HEK293 (cell line): ENCODE measurements at regions not wholly inside any gene's neighbourhood (a gene's known extent, or its start where the extent isn't known, plus 50 kb on each side); places are given as distances from the start of the nearest gene placed in this dataset.

Experiments used
- CTCF ChIA-PET: fragments of 350-600 bp; formaldehyde crosslinking; extraction: SDS; loops from one replicate; lab custom pipeline; 2021; ENCODE audit warnings: antibody characterized with exemption; lab: Yijun Ruan, JAX
- POLR2A ChIA-PET: fragments of 300-600 bp; formaldehyde crosslinking; extraction: SDS; loops from one replicate; lab custom pipeline; 2020; ENCODE audit warnings: antibody characterized with exemption, inconsistent platforms; lab: Yijun Ruan, JAX
- H3K27ac ChIP-seq: fragments of 200-500 bp; sonication (Bioruptor generic); 2 replicates; pipeline ENCODE4 v1.5.1; 2014; ENCODE audit warnings: low read depth, low read length, control low read depth, inconsistent platforms; ENCODE audit errors: extremely low read depth
- H3K36me3 ChIP-seq, 2 experiments: fragments of 200-500 bp in 1 of 2; sonication (Bioruptor generic) in 1 of 2; 1 replicate in 1 of 2; 2 replicates in 1 of 2; pipeline ENCODE4 v1.5.1; 2014 to 2017; ENCODE audit warnings: inconsistent platforms in 2 of 2, low read length in 2 of 2; ENCODE audit not compliant: control insufficient read depth in 2 of 2, insufficient read depth in 1 of 2
- H3K4me1 ChIP-seq: fragments of 200-500 bp; sonication (Bioruptor generic); 2 replicates; pipeline ENCODE4 v1.5.1; 2014; ENCODE audit warnings: mild to moderate bottlenecking, low read length, inconsistent platforms; ENCODE audit not compliant: control insufficient read depth, insufficient read depth
- H3K4me3 ChIP-seq: 2 replicates; pipeline ENCODE4 v1.5.1; 2011; ENCODE audit warnings: low read depth, mild to moderate bottlenecking, control low read depth, low read length, moderate library complexity
- H3K9me3 ChIP-seq: fragments of 200-500 bp; sonication (Bioruptor generic); 2 replicates; pipeline ENCODE4 v1.5.1; 2014; ENCODE audit warnings: low read depth, low read length, inconsistent platforms; ENCODE audit not compliant: control insufficient read depth, insufficient read depth
- ATF2 ChIP-seq: fragments of 450-650 bp; formaldehyde crosslinking; IDR thresholded peaks from 2 replicates; pipeline ENCODE4 v1.5.1; 2016; ENCODE audit warnings: missing biosample characterization, missing genetic modification characterization, low read depth
- CTCF ChIP-seq: fragments of 450-650 bp; formaldehyde crosslinking; IDR thresholded peaks from 2 replicates; pipeline ENCODE4 v1.5.1; 2016; ENCODE audit warnings: missing biosample characterization, missing genetic modification characterization
- GLI2 ChIP-seq: fragments of 450-650 bp; formaldehyde crosslinking; IDR thresholded peaks from 2 replicates; pipeline ENCODE4; 2017; ENCODE audit warnings: missing biosample characterization, missing genetic modification characterization, low read depth, borderline replicate concordance
- SP2 ChIP-seq: fragments of 450-650 bp; formaldehyde crosslinking; IDR thresholded peaks from 2 replicates; pipeline ENCODE4 v1.5.1; 2016; ENCODE audit warnings: missing biosample characterization, missing genetic modification characterization
- TCF7L2 ChIP-seq: IDR thresholded peaks from 2 replicates; pipeline ENCODE4 v1.6.1; 2011; ENCODE audit warnings: low read depth, mild to moderate bottlenecking, inconsistent platforms, low read length, moderate library complexity, borderline replicate concordance
- ZBTB7A ChIP-seq: fragments of 450-650 bp; formaldehyde crosslinking; IDR thresholded peaks from 2 replicates; pipeline ENCODE4 v1.5.1; 2016; ENCODE audit warnings: low read depth, missing biosample characterization, missing genetic modification characterization
- ZBTB8A ChIP-seq: fragments of 450-650 bp; formaldehyde crosslinking; IDR thresholded peaks from 2 replicates; pipeline ENCODE4 v1.5.1; 2016; ENCODE audit warnings: missing biosample characterization, missing genetic modification characterization
- ZNF114 ChIP-seq: fragments of 450-650 bp; formaldehyde crosslinking; IDR thresholded peaks from 2 replicates; pipeline ENCODE4 v1.5.0; 2017; ENCODE audit warnings: missing biosample characterization, missing genetic modification characterization
- ZNF121 ChIP-seq: fragments of 450-650 bp; formaldehyde crosslinking; IDR thresholded peaks from 2 replicates; pipeline ENCODE4 v1.5.1; 2016; ENCODE audit warnings: missing biosample characterization, missing genetic modification characterization
- ZNF202 ChIP-seq: fragments of 450-650 bp; formaldehyde crosslinking; IDR thresholded peaks from 2 replicates; pipeline ENCODE4 v1.5.1; 2016; ENCODE audit warnings: missing biosample characterization, missing genetic modification characterization, borderline replicate concordance
- ZNF221 ChIP-seq: fragments of 450-650 bp; formaldehyde crosslinking; IDR thresholded peaks from 2 replicates; pipeline ENCODE4 v1.5.1; 2017; ENCODE audit warnings: missing biosample characterization, missing genetic modification characterization, borderline replicate concordance
- ZNF37A ChIP-seq: fragments of 450-650 bp; IDR thresholded peaks from 2 replicates; pipeline ENCODE4 v1.5.1; 2018; ENCODE audit warnings: missing biosample characterization, missing genetic modification characterization
- ZNF391 ChIP-seq: fragments of 450-650 bp; formaldehyde crosslinking; IDR thresholded peaks from 2 replicates; pipeline ENCODE4 v1.5.1; 2016; ENCODE audit warnings: low read depth, missing biosample characterization, missing genetic modification characterization, borderline replicate concordance
- ZNF433 ChIP-seq: fragments of 450-650 bp; formaldehyde crosslinking; IDR thresholded peaks from 2 replicates; pipeline ENCODE4 v1.5.1; 2016; ENCODE audit warnings: missing biosample characterization, missing genetic modification characterization, low read depth
- ZNF544 ChIP-seq: fragments of 450-650 bp; formaldehyde crosslinking; IDR thresholded peaks from 2 replicates; pipeline ENCODE4 v1.5.0; 2017; ENCODE audit warnings: missing biosample characterization, missing genetic modification characterization
- ZNF555 ChIP-seq: fragments of 450-650 bp; formaldehyde crosslinking; conservative IDR thresholded peaks from 2 replicates; pipeline ENCODE4 v1.5.1; 2017; ENCODE audit warnings: missing biosample characterization, mild to moderate bottlenecking, missing genetic modification characterization, inconsistent platforms
- ZNF560 ChIP-seq: fragments of 450-650 bp; formaldehyde crosslinking; IDR thresholded peaks from 2 replicates; pipeline ENCODE4 v1.5.1; 2017; ENCODE audit warnings: missing biosample characterization, missing genetic modification characterization, borderline replicate concordance
- ZNF585B ChIP-seq: fragments of 450-650 bp; formaldehyde crosslinking; IDR thresholded peaks from 2 replicates; pipeline ENCODE4 v1.5.1; 2016; ENCODE audit warnings: missing biosample characterization, missing genetic modification characterization
- ZNF621 ChIP-seq: fragments of 450-650 bp; formaldehyde crosslinking; IDR thresholded peaks from 2 replicates; pipeline ENCODE4 v1.5.1; 2017; ENCODE audit warnings: missing biosample characterization, missing genetic modification characterization
- ZNF660 ChIP-seq: fragments of 450-650 bp; IDR thresholded peaks from 2 replicates; pipeline ENCODE4 v1.5.1; 2018; ENCODE audit warnings: missing biosample characterization, mild to moderate bottlenecking, missing genetic modification characterization
- ZNF704 ChIP-seq: fragments of 450-650 bp; formaldehyde crosslinking; IDR thresholded peaks from 2 replicates; pipeline ENCODE4 v1.5.1; 2016; ENCODE audit warnings: missing biosample characterization, missing genetic modification characterization
- TF ChIP-seq, protein P1 (sequence below): fragments of 450-650 bp; formaldehyde crosslinking; IDR thresholded peaks from 2 replicates; pipeline ENCODE4; 2016; ENCODE audit warnings: missing biosample characterization, missing genetic modification characterization
- TF ChIP-seq, protein P2 (sequence below): fragments of 450-650 bp; formaldehyde crosslinking; IDR thresholded peaks from 2 replicates; pipeline ENCODE4 v1.5.1; 2016; ENCODE audit warnings: missing biosample characterization, missing genetic modification characterization, borderline replicate concordance

DNA sequence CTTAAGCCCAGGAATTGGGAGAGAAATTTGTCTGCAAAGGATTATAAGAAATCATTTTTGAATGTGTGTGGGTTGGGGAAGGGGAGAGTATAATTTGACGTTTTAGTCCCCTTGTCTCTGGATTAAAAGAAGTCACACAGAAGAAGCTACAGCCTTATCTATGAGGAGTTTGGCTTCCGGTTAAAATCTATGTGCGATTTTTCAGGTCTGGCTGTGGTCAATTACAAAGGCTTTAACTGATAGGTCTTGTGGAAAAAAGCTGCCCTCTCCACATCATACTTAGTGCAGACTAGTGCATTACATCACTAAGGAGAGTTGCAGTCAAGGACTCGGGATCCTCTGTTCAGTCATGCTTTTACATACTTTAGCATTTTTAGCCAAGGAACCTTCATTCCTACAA is 80.3 kb upstream of the HTR1B start:
- H3K4me3 ChIP-seq, result no peak overlapping the region
- H3K36me3 ChIP-seq, result no peaks in the 10 kb centered on the region
- no peak overlapping the region for H3K27ac ChIP-seq
- ChIA-PET POLR2A (no interaction called here), CTCF (interaction anchor here (0.7 kb wide), 1 partner anchor 44 kb away, joined by 5 read pairs; no protein-coding TSS in a partner anchor)
- no peaks in the 10 kb centered on the region for H3K4me1 ChIP-seq
- no peaks in the 10 kb centered on the region for H3K9me3 ChIP-seq
- TF ChIP-seq, protein P1, sequence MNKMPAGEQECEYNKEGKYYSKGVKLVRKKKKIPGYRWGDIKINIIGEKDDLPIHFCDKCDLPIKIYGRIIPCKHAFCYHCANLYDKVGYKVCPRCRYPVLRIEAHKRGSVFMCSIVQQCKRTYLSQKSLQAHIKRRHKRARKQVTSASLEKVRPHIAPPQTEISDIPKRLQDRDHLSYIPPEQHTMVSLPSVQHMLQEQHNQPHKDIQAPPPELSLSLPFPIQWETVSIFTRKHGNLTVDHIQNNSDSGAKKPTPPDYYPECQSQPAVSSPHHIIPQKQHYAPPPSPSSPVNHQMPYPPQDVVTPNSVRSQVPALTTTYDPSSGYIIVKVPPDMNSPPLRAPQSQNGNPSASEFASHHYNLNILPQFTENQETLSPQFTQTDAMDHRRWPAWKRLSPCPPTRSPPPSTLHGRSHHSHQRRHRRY (tag by site-specific recombination), result no peak
- TF ChIP-seq, protein P2, sequence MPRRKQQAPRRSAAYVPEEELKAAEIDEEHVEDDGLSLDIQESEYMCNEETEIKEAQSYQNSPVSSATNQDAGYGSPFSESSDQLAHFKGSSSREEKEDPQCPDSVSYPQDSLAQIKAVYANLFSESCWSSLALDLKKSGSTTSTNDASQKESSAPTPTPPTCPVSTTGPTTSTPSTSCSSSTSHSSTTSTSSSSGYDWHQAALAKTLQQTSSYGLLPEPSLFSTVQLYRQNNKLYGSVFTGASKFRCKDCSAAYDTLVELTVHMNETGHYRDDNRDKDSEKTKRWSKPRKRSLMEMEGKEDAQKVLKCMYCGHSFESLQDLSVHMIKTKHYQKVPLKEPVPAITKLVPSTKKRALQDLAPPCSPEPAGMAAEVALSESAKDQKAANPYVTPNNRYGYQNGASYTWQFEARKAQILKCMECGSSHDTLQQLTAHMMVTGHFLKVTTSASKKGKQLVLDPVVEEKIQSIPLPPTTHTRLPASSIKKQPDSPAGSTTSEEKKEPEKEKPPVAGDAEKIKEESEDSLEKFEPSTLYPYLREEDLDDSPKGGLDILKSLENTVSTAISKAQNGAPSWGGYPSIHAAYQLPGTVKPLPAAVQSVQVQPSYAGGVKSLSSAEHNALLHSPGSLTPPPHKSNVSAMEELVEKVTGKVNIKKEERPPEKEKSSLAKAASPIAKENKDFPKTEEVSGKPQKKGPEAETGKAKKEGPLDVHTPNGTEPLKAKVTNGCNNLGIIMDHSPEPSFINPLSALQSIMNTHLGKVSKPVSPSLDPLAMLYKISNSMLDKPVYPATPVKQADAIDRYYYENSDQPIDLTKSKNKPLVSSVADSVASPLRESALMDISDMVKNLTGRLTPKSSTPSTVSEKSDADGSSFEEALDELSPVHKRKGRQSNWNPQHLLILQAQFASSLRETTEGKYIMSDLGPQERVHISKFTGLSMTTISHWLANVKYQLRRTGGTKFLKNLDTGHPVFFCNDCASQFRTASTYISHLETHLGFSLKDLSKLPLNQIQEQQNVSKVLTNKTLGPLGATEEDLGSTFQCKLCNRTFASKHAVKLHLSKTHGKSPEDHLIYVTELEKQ (tag by site-specific recombination), result no peak
- TF ChIP-seq ZNF555, result no peak

DNA sequence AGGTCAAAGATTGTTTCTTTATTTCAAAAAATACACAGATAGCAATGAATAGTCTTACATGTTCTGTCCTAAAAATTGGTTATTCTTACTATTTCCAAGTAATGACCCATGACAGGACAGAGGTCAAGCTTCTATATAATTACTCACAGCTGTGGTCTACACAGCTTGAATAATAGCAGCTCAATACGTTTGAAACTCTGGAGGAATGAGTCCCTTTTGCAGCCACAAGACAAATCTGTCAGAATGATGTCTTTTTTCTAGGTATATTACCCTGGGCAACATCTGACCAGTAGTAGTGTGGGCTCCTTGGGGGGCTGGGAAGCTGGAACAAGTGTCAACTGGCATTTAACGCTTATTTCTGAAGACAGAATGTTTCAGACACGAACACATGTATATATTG is 84.9 kb upstream of the HTR1B start:
- CTCF ChIA-PET, result interaction anchor here (0.6 to 0.7 kb wide), 2 partner anchors 91 to 1917 kb away, joined by 3 read pairs; no protein-coding TSS in a partner anchor
- POLR2A ChIA-PET, result no interaction called here
- no peaks in the 10 kb centered on the region for H3K9me3 ChIP-seq
- H3K4me1 ChIP-seq, result no peaks in the 10 kb centered on the region
- no peak for TF ChIP-seq ATF2
- TF ChIP-seq ZNF544 (tag by site-specific recombination), result no peak
- TF ChIP-seq GLI2, result no peak
- TF ChIP-seq ZNF221, result no peak
- no peak for TF ChIP-seq ZNF660 (tag by site-specific recombination)
- TF ChIP-seq ZBTB7A (tag by site-specific recombination), result no peak
- no peak for TF ChIP-seq ZNF621 (tag by site-specific recombination)
- TF ChIP-seq CTCF (tag by site-specific recombination), result no peak
- TF ChIP-seq, all 188 proteins: peak for 0
- H3K27ac ChIP-seq, result no peak overlapping the region
- no peak overlapping the region for H3K4me3 ChIP-seq
- H3K36me3 ChIP-seq, result no peaks in the 10 kb centered on the region

DNA sequence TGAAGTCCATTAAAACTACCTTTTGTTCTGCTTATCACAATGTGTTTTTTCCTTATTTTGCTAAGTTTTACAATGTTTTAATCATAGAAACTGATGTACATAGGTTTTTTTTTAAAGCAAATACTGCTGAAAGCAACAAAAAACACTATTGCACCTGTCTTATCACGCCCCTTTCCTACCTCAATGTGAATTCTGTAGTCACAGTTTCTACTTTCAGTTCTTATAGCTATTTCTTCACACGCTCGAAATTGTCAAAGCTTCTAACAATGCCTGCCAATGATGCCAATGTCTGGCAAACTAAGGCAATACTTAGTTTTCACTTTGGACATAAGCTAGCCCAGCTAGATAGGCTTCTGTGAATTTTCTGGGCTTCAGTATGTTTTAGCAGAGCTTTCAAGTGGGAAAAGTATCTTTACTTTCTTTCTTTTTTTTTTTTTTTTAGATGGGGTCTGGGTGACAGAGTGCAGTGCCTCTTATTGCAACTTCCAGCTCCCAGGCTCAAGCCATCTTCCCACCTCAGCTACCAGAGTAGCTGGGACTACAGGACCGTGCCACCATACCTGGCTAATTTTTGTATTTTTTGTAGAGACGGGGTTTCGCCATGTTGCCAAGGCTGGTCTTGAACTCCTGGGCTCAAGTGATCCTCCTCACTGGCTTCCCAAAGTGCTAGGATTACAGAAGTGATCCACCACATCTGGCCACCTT is 85.5 kb upstream of the HTR1B start:
- ChIA-PET CTCF (interaction anchor here (0.6 kb wide), 2 partner anchors 295 to 815 kb away, joined by 3 read pairs; no protein-coding TSS in a partner anchor), POLR2A (no interaction called here)
- TF ChIP-seq ZNF433 (tag by site-specific recombination), result no peak
- TF ChIP-seq ZNF202 (tag by site-specific recombination), result no peak
- TF ChIP-seq ZNF560, result no peak
- no peak for TF ChIP-seq ZNF585B (tag by site-specific recombination)
- no peak for TF ChIP-seq ZNF391 (tag by site-specific recombination)
- no peak for TF ChIP-seq ZNF114 (tag by site-specific recombination)
- TF ChIP-seq ZBTB8A, result no peak
- TF ChIP-seq ZNF121, result no peak
- TF ChIP-seq ZNF37A (tag by site-specific recombination), result no peak
- TF ChIP-seq TCF7L2, result no peak
- TF ChIP-seq SP2 (tag by site-specific recombination), result no peak
- TF ChIP-seq ZNF704 (tag by site-specific recombination), result no peak
- TF ChIP-seq ZNF544 (tag by site-specific recombination), result no peak

More for the DNA sequence above, 85.5 kb upstream of the HTR1B start:
- no peaks in the 10 kb centered on the region for H3K36me3 ChIP-seq
- no peaks in the 10 kb centered on the region for H3K4me1 ChIP-seq
- no peaks in the 10 kb centered on the region for H3K9me3 ChIP-seq
- H3K4me3 ChIP-seq, result no peak overlapping the region
- H3K27ac ChIP-seq, result no peak overlapping the region
